ENCODE measurements at regions not wholly inside any gene's neighbourhood (a gene's known extent, or its start where the extent isn't known, plus 50 kb on each side); places are given as distances from the start of the nearest gene placed in this dataset.

- 71% methylated on average over 3 of the region's 3 CpGs for whole genome bisulfite sequencing
- H3K27ac ChIP-seq (ENCODE audit: low read depth in 1 of 2, low read length in 2 of 2), result no peak overlapping the region
- H3K36me3 ChIP-seq (ENCODE audit: control insufficient read depth in 4 of 4, insufficient read depth in 3 of 4, low read depth in 1 of 4, low read length in 3 of 4), result no peaks in the 10 kb centered on the region
- no peaks in the 10 kb centered on the region for H3K4me1 ChIP-seq (ENCODE audit: control insufficient read depth in 4 of 4, insufficient read depth in 4 of 4, low read length in 3 of 4)
- no peaks in the 10 kb centered on the region for H3K27me3 ChIP-seq (ENCODE audit: control insufficient read depth in 4 of 4, insufficient read depth in 4 of 4, low read length in 3 of 4)
- DNase-seq (ENCODE audit: low spot score), result no peak
- no peak for TF ChIP-seq RXRA (IDR thresholded peaks at IDR 0.05)
- no peak for TF ChIP-seq HNF4A (conservative IDR thresholded peaks at IDR 0.05)
- TF ChIP-seq YY1 (IDR thresholded peaks at IDR 0.05), result no peak
- TF ChIP-seq REST (IDR thresholded peaks at IDR 0.05), result no peak
- no peak for TF ChIP-seq NR2F2 (IDR thresholded peaks at IDR 0.05)
- no peak for TF ChIP-seq FOXA2 (IDR thresholded peaks at IDR 0.05)
- no peak for TF ChIP-seq SP1 (IDR thresholded peaks at IDR 0.05)
- TF ChIP-seq FOXA1 (IDR thresholded peaks at IDR 0.05), result no peak
- TF ChIP-seq JUND (IDR thresholded peaks at IDR 0.05), result no peak
- no peak for TF ChIP-seq CTCF (IDR thresholded peaks at IDR 0.05; ENCODE audit: low read depth, low read length, missing input control)
- TF ChIP-seq HNF4G (IDR thresholded peaks at IDR 0.05), result no peak
- TF ChIP-seq RAD21 (IDR thresholded peaks at IDR 0.05), result no peak
- TF ChIP-seq, protein P1, sequence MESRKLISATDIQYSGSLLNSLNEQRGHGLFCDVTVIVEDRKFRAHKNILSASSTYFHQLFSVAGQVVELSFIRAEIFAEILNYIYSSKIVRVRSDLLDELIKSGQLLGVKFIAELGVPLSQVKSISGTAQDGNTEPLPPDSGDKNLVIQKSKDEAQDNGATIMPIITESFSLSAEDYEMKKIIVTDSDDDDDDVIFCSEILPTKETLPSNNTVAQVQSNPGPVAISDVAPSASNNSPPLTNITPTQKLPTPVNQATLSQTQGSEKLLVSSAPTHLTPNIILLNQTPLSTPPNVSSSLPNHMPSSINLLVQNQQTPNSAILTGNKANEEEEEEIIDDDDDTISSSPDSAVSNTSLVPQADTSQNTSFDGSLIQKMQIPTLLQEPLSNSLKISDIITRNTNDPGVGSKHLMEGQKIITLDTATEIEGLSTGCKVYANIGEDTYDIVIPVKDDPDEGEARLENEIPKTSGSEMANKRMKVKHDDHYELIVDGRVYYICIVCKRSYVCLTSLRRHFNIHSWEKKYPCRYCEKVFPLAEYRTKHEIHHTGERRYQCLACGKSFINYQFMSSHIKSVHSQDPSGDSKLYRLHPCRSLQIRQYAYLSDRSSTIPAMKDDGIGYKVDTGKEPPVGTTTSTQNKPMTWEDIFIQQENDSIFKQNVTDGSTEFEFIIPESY (IDR thresholded peaks at IDR 0.05), result no peak
- no peak for TF ChIP-seq GABPA (IDR thresholded peaks at IDR 0.05 in 1 of 2, conservative IDR thresholded peaks at IDR 0.05 in 1 of 2)
- no peak for TF ChIP-seq EGR1 (IDR thresholded peaks at IDR 0.05; ENCODE audit: low read depth in 2 of 2)
- TF ChIP-seq, protein P2, sequence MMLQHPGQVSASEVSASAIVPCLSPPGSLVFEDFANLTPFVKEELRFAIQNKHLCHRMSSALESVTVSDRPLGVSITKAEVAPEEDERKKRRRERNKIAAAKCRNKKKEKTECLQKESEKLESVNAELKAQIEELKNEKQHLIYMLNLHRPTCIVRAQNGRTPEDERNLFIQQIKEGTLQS (IDR thresholded peaks at IDR 0.05), result no peak
- TF ChIP-seq, protein P3, sequence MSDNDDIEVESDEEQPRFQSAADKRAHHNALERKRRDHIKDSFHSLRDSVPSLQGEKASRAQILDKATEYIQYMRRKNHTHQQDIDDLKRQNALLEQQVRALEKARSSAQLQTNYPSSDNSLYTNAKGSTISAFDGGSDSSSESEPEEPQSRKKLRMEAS (IDR thresholded peaks at IDR 0.05), result no peak
- TF ChIP-seq TAF1 (conservative IDR thresholded peaks at IDR 0.05), result no peak
- H3K4me3 ChIP-seq (ENCODE audit: low read depth in 1 of 3, low read length in 3 of 3), result no peak overlapping the region
- H3K9ac ChIP-seq (ENCODE audit: low read depth in 1 of 2, low read length in 2 of 2), result no peak overlapping the region
- no peaks in the 10 kb centered on the region for H3K9me3 ChIP-seq (ENCODE audit: control insufficient read depth in 4 of 4, low read length in 3 of 4)
These were observed 382.5 kb downstream of the PLK2 start for GRCh38 chr5:58077416-58077815.

Measured in liver (tissue), 8 donors.